Loucy (cell line): ENCODE measurements at regions not wholly inside any gene's neighbourhood (a gene's known extent, or its start where the extent isn't known, plus 50 kb on each side); places are given as distances from the start of the nearest gene placed in this dataset.

Experiments used
- CTCF ChIP-seq: fragments of 200-600 bp; sonication (generic); conservative IDR thresholded peaks from 2 replicates; pipeline ENCODE4 v1.5.1; 2014; ENCODE audit warnings: mild to moderate bottlenecking, antibody characterized with exemption, low read length
- EZH2phosphoT487 ChIP-seq: fragments of 200-600 bp; IDR thresholded peaks from 2 replicates; pipeline ENCODE4 v1.6.1; 2018; ENCODE audit warnings: antibody characterized with exemption, mild to moderate bottlenecking, moderate library complexity, borderline replicate concordance

GRCh38 chr11:37747121-37747520 is 1149.1 kb upstream of the RAG2 start:
- TF ChIP-seq CTCF (no peak), EZH2phosphoT487 (no peak)
